WI38 (cell line): ENCODE measurements at regions not wholly inside any gene's neighbourhood (a gene's known extent, or its start where the extent isn't known, plus 50 kb on each side); places are given as distances from the start of the nearest gene placed in this dataset.

ENCODE experiments used
- H3K4me3 ChIP-seq: 2 replicates; pipeline ENCODE4 v1.5.1; 2011; ENCODE audit warnings: low read depth, mild to moderate bottlenecking, control low read depth, low read length
- TF ChIP-seq, protein P1 (sequence below): IDR thresholded peaks from 2 replicates; pipeline ENCODE4 v1.5.1; 2012; ENCODE audit warnings: low read depth, mild to moderate bottlenecking, control low read depth, low read length

DNA sequence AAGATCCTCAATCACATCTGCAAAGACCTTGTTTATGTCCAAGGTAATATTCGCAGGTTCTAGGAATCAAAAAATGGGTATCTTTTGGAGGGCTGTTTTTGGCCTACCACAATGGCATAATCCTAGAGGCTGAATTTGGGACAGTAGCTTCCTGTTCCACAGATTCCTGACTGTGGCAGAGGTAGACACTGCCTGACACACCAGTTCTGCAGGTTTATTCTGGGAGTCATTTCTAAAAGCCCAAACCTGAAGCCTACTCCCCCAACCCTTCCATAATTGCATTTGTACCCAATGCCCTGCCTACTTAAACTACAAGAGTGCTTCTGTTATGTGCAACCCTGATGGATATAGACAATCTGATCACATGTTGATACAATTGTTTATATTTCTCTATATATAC is 378.9 kb downstream of the PCNX1 start:
- TF ChIP-seq, protein P1, sequence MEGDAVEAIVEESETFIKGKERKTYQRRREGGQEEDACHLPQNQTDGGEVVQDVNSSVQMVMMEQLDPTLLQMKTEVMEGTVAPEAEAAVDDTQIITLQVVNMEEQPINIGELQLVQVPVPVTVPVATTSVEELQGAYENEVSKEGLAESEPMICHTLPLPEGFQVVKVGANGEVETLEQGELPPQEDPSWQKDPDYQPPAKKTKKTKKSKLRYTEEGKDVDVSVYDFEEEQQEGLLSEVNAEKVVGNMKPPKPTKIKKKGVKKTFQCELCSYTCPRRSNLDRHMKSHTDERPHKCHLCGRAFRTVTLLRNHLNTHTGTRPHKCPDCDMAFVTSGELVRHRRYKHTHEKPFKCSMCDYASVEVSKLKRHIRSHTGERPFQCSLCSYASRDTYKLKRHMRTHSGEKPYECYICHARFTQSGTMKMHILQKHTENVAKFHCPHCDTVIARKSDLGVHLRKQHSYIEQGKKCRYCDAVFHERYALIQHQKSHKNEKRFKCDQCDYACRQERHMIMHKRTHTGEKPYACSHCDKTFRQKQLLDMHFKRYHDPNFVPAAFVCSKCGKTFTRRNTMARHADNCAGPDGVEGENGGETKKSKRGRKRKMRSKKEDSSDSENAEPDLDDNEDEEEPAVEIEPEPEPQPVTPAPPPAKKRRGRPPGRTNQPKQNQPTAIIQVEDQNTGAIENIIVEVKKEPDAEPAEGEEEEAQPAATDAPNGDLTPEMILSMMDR: no peak
- no peak overlapping the region for H3K4me3 ChIP-seq

- H3K4me3 ChIP-seq: no peak overlapping the region
Measured at GRCh38 chr14:71287567-71287966, 380.3 kb downstream of the PCNX1 start.

GRCh38 chr14:71289536-71289935 is 382.3 kb downstream of the PCNX1 start:
- TF ChIP-seq, protein P1: no peak
- no peak overlapping the region for H3K4me3 ChIP-seq

More at GRCh38 chr14:71287567-71287966, 380.3 kb downstream of the PCNX1 start:
- TF ChIP-seq, protein P1: no peak

GRCh38 chr14:71290301-71290700 is 383.0 kb downstream of the PCNX1 start:
- H3K4me3 ChIP-seq: no peak overlapping the region
- TF ChIP-seq, protein P1: no peak

- TF ChIP-seq, protein P1: no peak
Measured at GRCh38 chr14:71290960-71291466, 383.8 kb downstream of the PCNX1 start.

GRCh38 chr14:71296184-71296583 is 388.9 kb downstream of the PCNX1 start:
- TF ChIP-seq, protein P1: no peak
- no peak overlapping the region for H3K4me3 ChIP-seq

More at GRCh38 chr14:71290960-71291466, 383.8 kb downstream of the PCNX1 start:
- no peak overlapping the region for H3K4me3 ChIP-seq

- H3K4me3 ChIP-seq: no peak overlapping the region
- TF ChIP-seq, protein P1: no peak
Measured at GRCh38 chr14:71300566-71301330, 393.5 kb downstream of the PCNX1 start.
